Smooth muscle cell (in vitro differentiated cells): ENCODE measurements at regions not wholly inside any gene's neighbourhood (a gene's known extent, or its start where the extent isn't known, plus 50 kb on each side); places are given as distances from the start of the nearest gene placed in this dataset.

Source experiments
- DNase-seq: peaks from one replicate; lab custom pipeline; 2025; ENCODE audit not compliant: unreplicated experiment; lab: John Stamatoyannopoulos, UW
- H2AFZ ChIP-seq: fragments of 200-600 bp; sonication (generic); 2 replicates; pipeline ENCODE4 v1.6.0; 2016; ENCODE audit warnings: antibody characterized with exemption, low read depth, mild to moderate bottlenecking
- H3F3A ChIP-seq: fragments of 200-600 bp; sonication (generic); 2 replicates; pipeline ENCODE4 v1.6.0; 2017; ENCODE audit warnings: antibody characterized with exemption, low read depth
- H3K27ac ChIP-seq: fragments of 200-600 bp; sonication (generic); 2 replicates; pipeline ENCODE4 v1.5.1; 2016; ENCODE audit warnings: low read depth, mild to moderate bottlenecking
- H3K27me3 ChIP-seq: fragments of 200-600 bp; sonication (generic); 2 replicates; pipeline ENCODE4 v1.6.1; 2016; ENCODE audit warnings: low read depth, mild to moderate bottlenecking
- H3K36me3 ChIP-seq: fragments of 200-600 bp; sonication (generic); 2 replicates; pipeline ENCODE4 v1.5.1; 2016; ENCODE audit warnings: low read depth
- H3K4me1 ChIP-seq: fragments of 200-600 bp; sonication (generic); 2 replicates; pipeline ENCODE4 v1.5.1; 2016; ENCODE audit warnings: low read depth
- H3K4me2 ChIP-seq: fragments of 200-600 bp; sonication (generic); 2 replicates; pipeline ENCODE4 v1.6.0; 2016; ENCODE audit warnings: mild to moderate bottlenecking
- H3K4me3 ChIP-seq: fragments of 200-600 bp; sonication (generic); 2 replicates; pipeline ENCODE4 v1.5.1; 2016; ENCODE audit warnings: mild to moderate bottlenecking
- H3K79me2 ChIP-seq: fragments of 200-600 bp; sonication (generic); 2 replicates; pipeline ENCODE4 v1.6.0; 2016; ENCODE audit warnings: low read depth, mild to moderate bottlenecking
- H3K9ac ChIP-seq: fragments of 200-600 bp; sonication (generic); 2 replicates; pipeline ENCODE4 v1.6.0; 2016; ENCODE audit warnings: low read depth
- H3K9me3 ChIP-seq: fragments of 200-600 bp; sonication (generic); replicated peaks from 2 replicates; pipeline ENCODE4 v1.5.1; 2016; ENCODE audit warnings: low read depth
- H4K20me1 ChIP-seq: fragments of 200-600 bp; sonication (generic); 2 replicates; pipeline ENCODE4 v1.6.0; 2016; ENCODE audit warnings: low read depth
- CTCF ChIP-seq: fragments of 200-600 bp; sonication (generic); IDR thresholded peaks from 2 replicates; pipeline ENCODE4 v1.5.1; 2017; ENCODE audit warnings: borderline replicate concordance, mild to moderate bottlenecking, antibody characterized with exemption; ENCODE audit not compliant: insufficient read depth, poor library complexity, severe bottlenecking
- WGBS: methylation state at CpG from one replicate; pipeline ENCODE4 v1.1.7; 2016; ENCODE audit warnings: low lambda C conversion rate; 5-methylcytosine and 5-hydroxymethylcytosine counted together

- no peak overlapping the region for H3K9ac ChIP-seq
- WGBS: 62% methylated on average over 1 of the region's 1 CpG
- TF ChIP-seq CTCF: no peak
Observed at GRCh38 chr2:173752152-173752551, 213.0 kb downstream of the SP3 start.

GRCh38 chr2:173753441-173753840, 211.7 kb downstream of the SP3 start:
- Histone ChIP-seq H3K27me3 (no peaks in the 10 kb centered on the region), H2AFZ (no peak overlapping the region), H4K20me1 (no peaks in the 10 kb centered on the region), H3K79me2 (no peaks in the 10 kb centered on the region), H3K4me1 (peaks cover 19% of the 10 kb centered on the region), H3K4me3 (no peak overlapping the region), H3K9ac (no peak overlapping the region), H3K27ac (no peak overlapping the region), H3K9me3 (no peaks in the 10 kb centered on the region), H3K4me2 (no peak overlapping the region), H3K36me3 (no peaks in the 10 kb centered on the region), H3F3A (no peaks in the 10 kb centered on the region)
- TF ChIP-seq CTCF: no peak
- DNase-seq: no peak
- WGBS: 94% methylated on average over 5 of the region's 5 CpGs

More at GRCh38 chr2:173752152-173752551, 213.0 kb downstream of the SP3 start:
- Histone ChIP-seq H3K4me2 (no peak overlapping the region), H2AFZ (no peak overlapping the region), H3K9me3 (no peaks in the 10 kb centered on the region), H3K4me3 (no peak overlapping the region), H3K4me1 (peaks cover 19% of the 10 kb centered on the region), H3K27me3 (no peaks in the 10 kb centered on the region), H4K20me1 (no peaks in the 10 kb centered on the region), H3K36me3 (no peaks in the 10 kb centered on the region), H3K27ac (no peak overlapping the region), H3K79me2 (no peaks in the 10 kb centered on the region), H3F3A (no peaks in the 10 kb centered on the region)
- DNase-seq: no peak

GRCh38 chr2:173754165-173754564, 211.0 kb downstream of the SP3 start:
- DNase-seq: no peak

More at GRCh38 chr2:173754165-173754564, 211.0 kb downstream of the SP3 start:
- Histone ChIP-seq H3K4me2 (no peak overlapping the region), H4K20me1 (no peaks in the 10 kb centered on the region), H3K79me2 (no peaks in the 10 kb centered on the region), H3K9ac (no peak overlapping the region), H2AFZ (no peak overlapping the region), H3F3A (no peaks in the 10 kb centered on the region), H3K27me3 (no peaks in the 10 kb centered on the region), H3K9me3 (no peaks in the 10 kb centered on the region), H3K4me1 (peaks cover 19% of the 10 kb centered on the region), H3K36me3 (no peaks in the 10 kb centered on the region), H3K4me3 (no peak overlapping the region), H3K27ac (no peak overlapping the region)
- TF ChIP-seq CTCF: no peak
- 84% methylated on average over 4 of the region's 4 CpGs for WGBS
